Upper lobe of right lung (tissue), 1 donor: ENCODE measurements at regions not wholly inside any gene's neighbourhood (a gene's known extent, or its start where the extent isn't known, plus 50 kb on each side); places are given as distances from the start of the nearest gene placed in this dataset.
"Not testable (repeated sequence)": the region's sequence is repeated elsewhere in the genome, so short reads cannot be mapped to it uniquely, and the experiment has no call there.

ENCODE experiments used
- ATAC-seq: fragments of 200-7000 bp; cut with Tn5 transposase; one replicate; pipeline ENCODE4 v1.9.1; 2020; ENCODE audit warnings: mild to moderate bottlenecking, moderate library complexity
- DNase-seq: peaks from one replicate; pipeline ENCODE4 v3.0.0-alpha.2; 2020
- H3K27ac ChIP-seq: fragments of 200-600 bp; one replicate; pipeline ENCODE4 v1.8.0; 2022
- H3K27me3 ChIP-seq: fragments of 200-600 bp; one replicate; pipeline ENCODE4 v1.8.0; 2022; ENCODE audit warnings: mild to moderate bottlenecking
- H3K36me3 ChIP-seq: fragments of 200-600 bp; one replicate; pipeline ENCODE4 v1.8.0; 2022
- H3K4me1 ChIP-seq: fragments of 200-600 bp; one replicate; pipeline ENCODE4 v1.8.0; 2022
- H3K4me3 ChIP-seq: fragments of 200-600 bp; one replicate; pipeline ENCODE4 v1.8.0; 2022; ENCODE audit warnings: mild to moderate bottlenecking
- H3K9me3 ChIP-seq: fragments of 200-600 bp; one replicate; pipeline ENCODE4 v1.8.0; 2022
- intact Hi-C: fragments of 100-400 bp; cut with DNase I; formaldehyde crosslinking; loops from one replicate; pipeline ENCODE4 v1.11.0; 2022
- TF ChIP-seq, protein P1 (sequence below): fragments of 200-600 bp; IDR thresholded peaks from one replicate; pipeline ENCODE4 v1.8.0; 2022; ENCODE audit warnings: antibody characterized with exemption
- donor health status: DM: no; HTN: yes; CAD: no; lungs with severe emphysema.

DNA sequence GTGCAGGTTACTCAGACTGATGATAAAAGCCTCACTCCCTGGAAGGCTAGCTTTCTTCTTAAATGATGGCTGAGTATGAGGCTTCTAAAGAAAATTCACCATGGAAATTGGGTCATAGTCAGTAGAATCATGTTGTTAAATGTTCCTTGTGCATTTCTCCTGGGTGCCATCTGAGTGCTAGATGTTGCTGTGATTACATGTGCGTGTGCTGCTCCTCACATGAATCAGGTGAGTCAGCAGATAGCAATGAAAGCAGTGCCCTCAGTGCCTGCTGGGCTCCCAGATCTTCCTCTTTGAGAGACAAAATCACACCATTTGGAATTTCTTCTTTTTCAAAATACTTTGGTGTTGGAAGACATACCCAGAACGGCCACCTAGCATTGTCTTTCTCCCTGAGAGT lies 331.7 kb downstream of the XPNPEP1 start:
- TF ChIP-seq, protein P1, sequence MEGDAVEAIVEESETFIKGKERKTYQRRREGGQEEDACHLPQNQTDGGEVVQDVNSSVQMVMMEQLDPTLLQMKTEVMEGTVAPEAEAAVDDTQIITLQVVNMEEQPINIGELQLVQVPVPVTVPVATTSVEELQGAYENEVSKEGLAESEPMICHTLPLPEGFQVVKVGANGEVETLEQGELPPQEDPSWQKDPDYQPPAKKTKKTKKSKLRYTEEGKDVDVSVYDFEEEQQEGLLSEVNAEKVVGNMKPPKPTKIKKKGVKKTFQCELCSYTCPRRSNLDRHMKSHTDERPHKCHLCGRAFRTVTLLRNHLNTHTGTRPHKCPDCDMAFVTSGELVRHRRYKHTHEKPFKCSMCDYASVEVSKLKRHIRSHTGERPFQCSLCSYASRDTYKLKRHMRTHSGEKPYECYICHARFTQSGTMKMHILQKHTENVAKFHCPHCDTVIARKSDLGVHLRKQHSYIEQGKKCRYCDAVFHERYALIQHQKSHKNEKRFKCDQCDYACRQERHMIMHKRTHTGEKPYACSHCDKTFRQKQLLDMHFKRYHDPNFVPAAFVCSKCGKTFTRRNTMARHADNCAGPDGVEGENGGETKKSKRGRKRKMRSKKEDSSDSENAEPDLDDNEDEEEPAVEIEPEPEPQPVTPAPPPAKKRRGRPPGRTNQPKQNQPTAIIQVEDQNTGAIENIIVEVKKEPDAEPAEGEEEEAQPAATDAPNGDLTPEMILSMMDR: no peak
- ATAC-seq (no peak), DNase-seq (no peak)
- Histone ChIP-seq H3K4me3 (no peak overlapping the region), H3K27ac (no peak overlapping the region), H3K4me1 (no peaks in the 10 kb centered on the region), H3K36me3 (no peaks in the 10 kb centered on the region), H3K27me3 (no peaks in the 10 kb centered on the region), H3K9me3 (no peaks in the 10 kb centered on the region)
- intact Hi-C loops: no loop called here

DNA sequence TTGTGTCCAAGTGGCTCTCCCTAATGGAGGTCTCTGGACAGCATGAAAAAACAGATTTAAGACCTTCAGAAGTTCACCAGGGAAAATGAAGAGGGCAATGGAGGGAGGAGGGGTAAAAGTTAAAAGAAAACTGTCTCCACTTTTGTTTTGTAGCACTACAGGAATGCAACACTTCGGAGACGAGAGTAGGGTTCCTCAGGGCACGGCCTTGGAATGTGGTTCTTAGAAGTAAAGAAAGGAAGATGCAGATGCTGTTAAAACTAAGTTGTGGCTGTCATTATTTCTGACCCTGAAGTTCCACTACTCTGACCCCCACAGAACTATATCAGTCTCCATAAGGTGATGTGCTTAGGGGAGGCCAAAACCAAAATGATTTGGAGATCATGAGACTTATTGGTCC lies 335.1 kb downstream of the XPNPEP1 start:
- Histone ChIP-seq H3K4me3 (no peak overlapping the region), H3K4me1 (no peaks in the 10 kb centered on the region), H3K27ac (no peak overlapping the region), H3K36me3 (no peaks in the 10 kb centered on the region), H3K27me3 (no peaks in the 10 kb centered on the region), H3K9me3 (no peaks in the 10 kb centered on the region)
- intact Hi-C loops: no loop called here
- TF ChIP-seq, protein P1: no peak
- no peak for DNase-seq
- no peak for ATAC-seq

DNA sequence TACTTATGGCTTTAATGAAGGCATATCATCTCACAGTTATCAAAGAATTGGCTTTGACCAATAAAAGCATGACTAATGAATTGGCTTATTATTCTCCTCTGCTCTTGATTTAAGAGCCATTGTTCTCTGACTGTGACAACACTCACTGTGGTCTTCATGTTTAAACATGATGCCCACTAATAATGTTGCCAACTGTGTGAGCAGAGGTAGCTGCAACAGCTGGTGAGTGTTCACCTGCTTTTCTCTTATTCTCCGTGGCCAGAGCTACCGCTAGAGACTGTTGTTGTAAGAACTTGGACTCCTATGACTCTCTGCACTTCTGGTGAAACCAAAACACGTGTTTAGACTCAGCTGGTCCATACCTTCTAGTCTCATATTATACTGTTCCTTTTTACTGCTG lies 335.9 kb downstream of the XPNPEP1 start:
- no peak for ATAC-seq
- H3K4me1 ChIP-seq: no peaks in the 10 kb centered on the region
- no peak for DNase-seq
- H3K4me3 ChIP-seq: no peak overlapping the region
- intact Hi-C loops: no loop called here
- H3K36me3 ChIP-seq: no peaks in the 10 kb centered on the region
- H3K9me3 ChIP-seq: no peaks in the 10 kb centered on the region
- TF ChIP-seq, protein P1: no peak
- no peak overlapping the region for H3K27ac ChIP-seq
- H3K27me3 ChIP-seq: no peaks in the 10 kb centered on the region

DNA sequence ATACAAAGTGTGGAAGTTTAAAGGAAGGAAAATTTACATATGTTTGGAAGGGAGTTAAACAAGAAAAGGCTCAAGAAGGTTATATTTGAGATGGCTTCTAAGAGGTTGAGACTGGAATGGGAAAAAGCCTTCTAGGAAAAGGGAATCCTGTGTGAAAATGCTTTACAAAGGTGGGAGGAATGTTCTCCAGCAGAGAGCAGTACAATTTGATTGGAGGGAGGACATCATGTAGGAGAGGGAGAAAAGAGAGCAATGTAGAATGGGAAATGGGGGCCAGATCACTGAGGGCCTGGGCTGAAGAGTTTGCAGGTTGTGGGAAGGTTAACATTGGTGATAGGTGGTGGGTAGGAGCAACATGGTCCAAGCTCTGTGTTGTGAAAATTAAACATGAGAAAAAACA lies 366.9 kb downstream of the XPNPEP1 start:
- intact Hi-C loops: no loop called here
- H3K36me3 ChIP-seq: no peaks in the 10 kb centered on the region
- TF ChIP-seq, protein P1: no peak
- H3K4me1 ChIP-seq: no peaks in the 10 kb centered on the region
- H3K27ac ChIP-seq: no peak overlapping the region
- no peak for DNase-seq
- H3K9me3 ChIP-seq: no peaks in the 10 kb centered on the region
- no peak for ATAC-seq
- H3K4me3 ChIP-seq: no peak overlapping the region
- H3K27me3 ChIP-seq: no peaks in the 10 kb centered on the region

DNA sequence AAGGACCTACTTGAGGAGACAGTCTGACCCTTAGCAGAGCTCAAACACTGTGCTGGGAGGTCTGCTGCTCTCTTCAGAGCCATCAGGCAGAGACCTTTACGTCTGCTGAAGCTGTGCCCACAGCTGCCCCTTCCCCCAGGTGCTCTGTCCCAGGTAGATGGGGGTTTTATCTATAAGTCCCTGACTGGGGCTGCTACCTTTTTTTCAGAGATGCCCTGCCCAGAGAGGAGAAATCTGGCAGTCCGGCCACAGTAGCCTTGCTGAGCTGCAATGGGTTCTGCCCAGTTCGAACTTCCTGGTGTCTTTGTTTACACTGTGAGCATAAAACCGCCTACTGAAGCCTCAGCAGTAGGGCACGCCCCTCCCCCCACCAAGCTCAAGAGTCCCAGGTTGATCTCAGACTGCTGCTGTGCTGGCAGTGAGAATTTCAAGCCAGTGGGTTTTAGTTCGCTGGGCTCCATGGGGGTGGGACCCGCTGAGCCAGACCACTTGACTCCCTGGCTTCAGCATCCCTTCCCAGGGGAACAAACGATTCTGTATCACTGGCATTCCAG lies 381.2 kb downstream of the XPNPEP1 start:
- H3K4me1 ChIP-seq, H3K36me3 ChIP-seq, ATAC-seq, H3K4me3 ChIP-seq, H3K27ac ChIP-seq, DNase-seq, intact Hi-C loops, H3K27me3 ChIP-seq, H3K9me3 ChIP-seq: not testable (repeated sequence)

DNA sequence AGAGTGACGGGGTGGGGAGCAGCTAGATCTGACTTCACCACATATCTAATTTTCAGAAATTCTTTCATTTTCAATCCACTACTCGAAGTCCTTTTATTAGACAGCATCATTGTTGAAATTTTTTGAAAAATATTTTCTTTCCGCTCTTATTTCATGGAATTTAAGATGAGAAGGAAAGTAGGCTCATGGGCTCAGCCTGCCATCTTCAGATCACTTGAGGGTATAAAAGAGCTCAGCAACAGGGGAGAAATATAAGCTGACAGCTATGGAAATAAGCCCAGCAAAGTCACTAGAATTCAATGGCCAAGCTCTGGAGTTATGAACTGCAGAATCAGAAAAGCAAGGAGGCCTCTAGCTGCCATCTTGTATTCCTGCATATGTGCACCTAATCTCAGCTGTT lies 389.1 kb downstream of the XPNPEP1 start:
- H3K27ac ChIP-seq: no peak overlapping the region
- intact Hi-C loops: no loop called here
- no peaks in the 10 kb centered on the region for H3K27me3 ChIP-seq
- no peak for ATAC-seq
- TF ChIP-seq, protein P1: no peak
- no peaks in the 10 kb centered on the region for H3K36me3 ChIP-seq
- no peak overlapping the region for H3K4me3 ChIP-seq
- H3K9me3 ChIP-seq: no peaks in the 10 kb centered on the region
- no peaks in the 10 kb centered on the region for H3K4me1 ChIP-seq
- no peak for DNase-seq
